GM12878 (cell line): ENCODE measurements at regions not wholly inside any gene's neighbourhood (a gene's known extent, or its start where the extent isn't known, plus 50 kb on each side); places are given as distances from the start of the nearest gene placed in this dataset.
A peak's percentile ranks its signal among the peaks of the same experiment; 100 is the strongest.

Experiments
- ATAC-seq: fragments of 200-7000 bp; cut with Tn5 transposase; 3 replicates; pipeline ENCODE4 v1.9.1; 2020; ENCODE audit warnings: mild to moderate bottlenecking, moderate library complexity
- BruUV-seq: library from RNA; stranded (reverse); fragments of 400-500 nt; replicated peaks from 2 replicates; lab custom pipeline; 2021; lab: Mats Ljungman, UMichigan
- CTCF ChIA-PET: fragments of 300-600 bp; sonication (Branson Sonifier 250); formaldehyde crosslinking; extraction: SDS; loops from one replicate; lab custom pipeline; 2021; ENCODE audit warnings: inconsistent platforms; lab: Yijun Ruan, JAX
- POLR2A ChIA-PET: fragments of 350-600 bp; formaldehyde crosslinking; extraction: SDS; loops from one replicate; lab custom pipeline; 2021; ENCODE audit warnings: inconsistent platforms; lab: Charles Lee
- RAD21 ChIA-PET: fragments of 300-600 bp; sonication (Branson Sonifier 250); formaldehyde crosslinking; loops from one replicate; lab custom pipeline; 2023; ENCODE audit warnings: antibody characterized with exemption; ENCODE audit not compliant: unreplicated experiment; lab: Charles Lee
- SMC1A ChIA-PET: fragments of 300-600 bp; sonication (Branson Sonifier 250); formaldehyde crosslinking; loops from one replicate; lab custom pipeline; 2023; ENCODE audit not compliant: unreplicated experiment, uncharacterized antibody; lab: Charles Lee
- DNase-seq: peaks from one replicate; pipeline ENCODE4 v3.0.0-alpha.2; 2011; ENCODE audit warnings: low read depth, low spot score
- FAIRE-seq: peaks from 3 replicates; lab custom pipeline; 2011; peaks lifted over from hg19 to GRCh38; lab: Jason Lieb, UNC
- H2AFZ ChIP-seq: 2 replicates; pipeline ENCODE4 v1.6.0; 2011; ENCODE audit warnings: low read depth, low read length, control low read depth; ENCODE audit not compliant: control insufficient read depth
- H3K27ac ChIP-seq: 2 replicates; pipeline ENCODE4 v1.5.1; 2011; ENCODE audit warnings: control low read depth; ENCODE audit not compliant: control insufficient read depth, insufficient read depth
- H3K27me3 ChIP-seq, 2 experiments: replicated peaks in 1 of 2; 2 replicates each; pipeline versions ENCODE4 v1.6.0 to v1.6.1; 2011; ENCODE audit warnings: low read length in 1 of 2; ENCODE audit not compliant: control insufficient read depth in 2 of 2, insufficient read depth in 2 of 2
- H3K36me3 ChIP-seq, 2 experiments: 2 replicates each; pipeline ENCODE4 v1.5.1; 2011; ENCODE audit warnings: low read length in 1 of 2; ENCODE audit not compliant: control insufficient read depth in 2 of 2, insufficient read depth in 2 of 2
- H3K4me1 ChIP-seq: 2 replicates; pipeline ENCODE4 v1.6.1; 2011; ENCODE audit warnings: mild to moderate bottlenecking, low read length, moderate library complexity, mixed read lengths; ENCODE audit not compliant: control insufficient read depth, insufficient read depth
- H3K4me2 ChIP-seq: 2 replicates; pipeline ENCODE4 v1.6.0; 2011; ENCODE audit warnings: control low read depth; ENCODE audit not compliant: control insufficient read depth, insufficient read depth
- H3K4me3 ChIP-seq: fragments of 200-600 bp; sonication (generic); 2 replicates; pipeline ENCODE4 v1.5.1; 2016
- H3K79me2 ChIP-seq: 2 replicates; pipeline ENCODE4 v1.6.0; 2011; ENCODE audit warnings: low read length; ENCODE audit not compliant: control insufficient read depth, insufficient read depth
- H3K9ac ChIP-seq: 2 replicates; pipeline ENCODE4 v1.8.0; 2011; ENCODE audit warnings: low read length, control low read depth, mixed read lengths; ENCODE audit not compliant: control insufficient read depth, insufficient read depth
- H3K9me3 ChIP-seq: replicated peaks from 3 replicates; pipeline ENCODE4 v1.5.1; 2011; ENCODE audit warnings: mild to moderate bottlenecking, low read length; ENCODE audit not compliant: control insufficient read depth, insufficient read depth
- H4K20me1 ChIP-seq: 2 replicates; pipeline ENCODE4 v1.6.0; 2011; ENCODE audit not compliant: control insufficient read depth, insufficient read depth
- CBX3 ChIP-seq: fragments of 200-600 bp; sonication (generic); IDR thresholded peaks from 2 replicates; pipeline ENCODE4 v1.6.1; 2016; ENCODE audit warnings: low read depth, borderline replicate concordance
- CEBPB ChIP-seq, 2 experiments: fragments of 150-350 bp in 1 of 2; IDR thresholded peaks; 2 replicates each; pipeline ENCODE4 v1.6.1; 2012 to 2014; ENCODE audit warnings: low read depth in 2 of 2, low read length in 2 of 2, borderline replicate concordance in 1 of 2, inconsistent platforms in 1 of 2
- E2F8 ChIP-seq: fragments of 450-650 bp; IDR thresholded peaks from 2 replicates; pipeline ENCODE4 v1.6.1; 2018; ENCODE audit warnings: mild to moderate bottlenecking, low read depth, moderate library complexity; ENCODE audit not compliant: partially characterized antibody
- KAT2A ChIP-seq: conservative IDR thresholded peaks from 2 replicates; pipeline ENCODE4 v1.6.1; 2011; ENCODE audit warnings: low read depth, low read length; ENCODE audit not compliant: control insufficient read depth
- NFIC ChIP-seq: IDR thresholded peaks from 2 replicates; pipeline ENCODE4 v1.6.1; 2012; ENCODE audit warnings: low read depth, mild to moderate bottlenecking, inconsistent platforms, low read length, moderate library complexity
- RB1 ChIP-seq: fragments of 450-650 bp; formaldehyde crosslinking; IDR thresholded peaks from 2 replicates; pipeline ENCODE4 v1.6.1; 2017; ENCODE audit warnings: mild to moderate bottlenecking, borderline replicate concordance
- SKIL ChIP-seq: fragments of 450-650 bp; IDR thresholded peaks from 2 replicates; pipeline ENCODE4 v1.6.1; 2017; ENCODE audit warnings: mild to moderate bottlenecking, low read depth, inconsistent platforms; ENCODE audit not compliant: poor library complexity, severe bottlenecking
- SMC3 ChIP-seq: IDR thresholded peaks from 2 replicates; pipeline ENCODE4 v1.6.1; 2011; ENCODE audit warnings: low read length, improper control_type of control experiment, borderline replicate concordance
- ZBTB4 ChIP-seq: fragments of 450-650 bp; formaldehyde crosslinking; IDR thresholded peaks from 2 replicates; pipeline ENCODE4 v1.4.0; 2022; ENCODE audit warnings: mild to moderate bottlenecking, moderate library complexity
- ZNF622 ChIP-seq: fragments of 450-650 bp; IDR thresholded peaks from 2 replicates; pipeline ENCODE4 v1.6.1; 2017; ENCODE audit warnings: mild to moderate bottlenecking, inconsistent platforms
- ZZZ3 ChIP-seq: IDR thresholded peaks from 2 replicates; pipeline ENCODE4 v1.6.1; 2011; ENCODE audit warnings: low read depth; ENCODE audit not compliant: control insufficient read depth, insufficient read length
- WGBS: methylation state at CpG from one replicate; pipeline ENCODE4 v1.1.6; 2016; ENCODE audit warnings: low lambda C conversion rate; ENCODE audit not compliant: insufficient replicate concordance, insufficient coverage; ENCODE audit errors: missing lambda C conversion rate; 5-methylcytosine and 5-hydroxymethylcytosine counted together
- in situ Hi-C: fragments of 300-500 bp; cut with MboI; formaldehyde crosslinking; loops from 9 replicates; pipeline ENCODE4 v1.14.3; 2018; ENCODE audit warnings: mixed read lengths
- intact Hi-C: fragments of 100-400 bp; cut with micrococcal nuclease; formaldehyde crosslinking; loops from one replicate; pipeline ENCODE4 v1.14.2; 2022; ENCODE audit not compliant: unreplicated experiment

GRCh38 chr5:155189981-155190380 lies 176.4 kb downstream of the KIF4B start:
- intact Hi-C loops (no loop called here), in situ Hi-C loops (no loop called here)
- Histone ChIP-seq H3K79me2 (no peaks in the 10 kb centered on the region), H3K27ac (no peak overlapping the region), H3K36me3 (no peaks in the 10 kb centered on the region), H3K4me2 (no peak overlapping the region), H3K4me1 (no peaks in the 10 kb centered on the region), H4K20me1 (no peaks in the 10 kb centered on the region)
- BruUV-seq = no TSS peak
- ATAC-seq = peak; percentile 53; the same call in 2 of the 3 replicates
- RAD21 ChIA-PET = no interaction called here
- TF ChIP-seq SMC3 (no peak), NFIC (no peak), KAT2A (no peak), CBX3 (no peak), ZNF622 (no peak), E2F8 (no peak), SKIL (no peak), ZBTB4 (no peak), RB1 (no peak), ZZZ3 (no peak), CEBPB (IDR thresholded peaks at IDR 0.05; ENCODE audit: borderline replicate concordance in 1 of 2, low read depth in 2 of 2, low read length in 2 of 2) (no peak)
- TF ChIP-seq, all 136 proteins: peak for 0
- no peaks in the 10 kb centered on the region for H3K9me3 ChIP-seq
- ChIA-PET CTCF (no interaction called here), POLR2A (no interaction called here), SMC1A (no interaction called here)
- H2AFZ ChIP-seq = no peak overlapping the region
- no peak for DNase-seq
- no peaks in the 10 kb centered on the region for H3K27me3 ChIP-seq
- no peak overlapping the region for H3K4me3 ChIP-seq
- 27% methylated on average over 4 of the region's 4 CpGs for WGBS
- FAIRE-seq = no peak
- no peak overlapping the region for H3K9ac ChIP-seq
